ENCODE measurements at regions not wholly inside any gene's neighbourhood (a gene's known extent, or its start where the extent isn't known, plus 50 kb on each side); places are given as distances from the start of the nearest gene placed in this dataset.
"Not testable (repeated sequence)": the region's sequence is repeated elsewhere in the genome, so short reads cannot be mapped to it uniquely, and the experiment has no call there.

DNA sequence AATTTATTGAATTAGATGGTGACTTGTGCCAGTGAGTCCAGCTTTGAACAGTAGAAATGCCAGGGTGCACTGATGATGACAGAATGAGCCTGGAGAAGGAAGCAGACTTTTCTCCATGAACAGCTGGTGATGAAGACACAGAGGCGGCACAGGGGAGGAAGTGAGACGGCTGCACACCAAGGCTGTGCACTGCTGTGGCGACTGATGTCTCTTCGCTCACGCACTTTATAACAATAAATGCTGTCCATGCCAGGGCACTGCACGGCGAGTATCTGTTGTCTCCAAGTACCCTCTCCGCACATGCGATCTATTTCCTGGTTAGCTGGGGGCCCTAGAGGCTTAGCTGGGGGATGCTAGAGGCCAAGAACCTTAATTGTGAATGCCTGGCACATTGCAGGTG, 175.2 kb downstream of the TMEM200C start:
- no peak for DNase-seq (ENCODE audit: low spot score)

DNA sequence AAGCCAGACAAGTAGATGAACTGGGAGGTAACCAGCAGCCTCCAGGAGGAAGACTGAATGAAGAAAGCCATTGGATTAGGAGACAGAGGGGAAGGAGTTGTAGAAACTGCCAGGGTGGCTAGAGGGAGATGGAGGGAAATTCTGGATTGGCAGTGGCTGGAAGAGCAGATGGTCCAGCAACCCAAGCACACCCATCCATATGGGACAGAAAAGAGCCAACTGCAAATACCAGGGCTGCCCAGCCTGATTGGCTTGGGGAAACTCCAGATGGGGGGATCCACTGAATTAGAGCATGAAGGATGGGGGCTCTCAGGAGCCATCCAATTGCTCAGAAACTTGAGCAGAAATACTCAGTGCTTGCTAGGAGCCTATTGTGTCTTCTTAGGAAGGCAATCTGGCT, 173.5 kb upstream of the EPB41L3 start:
- no peak for DNase-seq (ENCODE audit: low spot score)

DNA sequence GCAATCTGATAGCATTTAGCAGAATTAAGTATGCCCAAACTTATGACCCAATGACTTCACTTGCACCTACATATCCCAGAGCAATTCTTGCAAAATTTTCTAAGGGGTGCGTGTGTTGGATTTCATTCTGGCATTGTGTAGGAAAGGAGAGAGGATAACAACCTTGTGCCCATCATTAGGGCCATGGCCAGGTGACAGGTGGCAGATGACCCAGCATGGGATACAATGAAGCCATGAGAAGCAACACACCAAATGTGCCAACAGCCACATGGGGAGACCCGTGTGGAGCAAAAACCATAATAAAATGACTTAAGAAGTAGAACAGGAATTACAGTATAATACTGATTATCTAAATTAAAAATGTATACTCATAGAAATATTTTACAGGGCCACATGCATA, 166.9 kb upstream of the EPB41L3 start:
- no peak for DNase-seq (ENCODE audit: low spot score)

DNA sequence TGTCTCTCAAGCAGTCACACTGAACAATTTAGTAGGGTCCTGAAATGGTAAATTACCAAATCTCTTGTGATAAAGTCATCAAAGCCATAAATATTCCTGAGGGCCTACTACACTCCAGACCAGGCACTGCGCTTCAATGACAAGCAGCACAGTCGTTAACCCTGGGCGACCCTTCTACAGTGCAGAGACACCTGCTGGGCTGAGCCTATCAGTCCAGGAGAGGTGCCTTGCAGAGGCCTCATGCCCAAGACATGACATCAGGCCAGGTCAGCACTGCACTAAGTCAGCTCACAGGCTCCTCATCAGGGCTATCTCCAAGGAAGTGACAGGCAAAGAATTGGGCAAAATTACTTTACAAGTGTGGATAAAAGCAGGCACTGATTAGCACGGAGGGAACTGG, 166.4 kb upstream of the EPB41L3 start:
- DNase-seq (ENCODE audit: low spot score): no peak

DNA sequence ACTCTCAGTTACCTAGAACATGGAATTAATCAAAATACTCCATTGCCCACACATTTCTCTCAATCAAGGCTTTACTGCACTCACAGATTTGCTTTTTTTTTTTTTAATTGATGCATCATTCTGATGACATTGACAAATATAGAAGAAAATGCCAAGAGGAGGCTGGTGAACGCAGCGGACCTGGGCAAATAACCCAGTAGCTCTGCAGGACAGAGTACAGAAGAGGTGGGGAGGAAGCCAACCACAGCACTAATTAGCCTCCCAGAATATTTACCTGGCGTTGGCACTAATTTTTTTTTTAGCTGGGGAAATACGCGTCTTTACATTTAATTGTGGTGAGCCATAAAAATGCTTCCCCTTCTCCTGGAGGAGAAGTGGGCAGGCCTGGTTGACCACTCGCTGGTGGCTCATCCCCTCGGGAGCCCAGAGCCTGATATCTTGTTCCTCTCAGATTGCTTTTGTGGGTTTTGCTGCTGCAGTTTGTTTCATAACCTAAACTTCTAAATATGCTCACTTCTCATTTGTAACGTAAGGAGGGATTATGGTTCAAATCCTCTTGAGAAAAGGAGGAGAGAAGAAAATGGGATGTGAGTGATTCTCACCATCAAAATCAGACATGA, 165.8 kb upstream of the EPB41L3 start:
- DNase-seq (ENCODE audit: low spot score): no peak

DNA sequence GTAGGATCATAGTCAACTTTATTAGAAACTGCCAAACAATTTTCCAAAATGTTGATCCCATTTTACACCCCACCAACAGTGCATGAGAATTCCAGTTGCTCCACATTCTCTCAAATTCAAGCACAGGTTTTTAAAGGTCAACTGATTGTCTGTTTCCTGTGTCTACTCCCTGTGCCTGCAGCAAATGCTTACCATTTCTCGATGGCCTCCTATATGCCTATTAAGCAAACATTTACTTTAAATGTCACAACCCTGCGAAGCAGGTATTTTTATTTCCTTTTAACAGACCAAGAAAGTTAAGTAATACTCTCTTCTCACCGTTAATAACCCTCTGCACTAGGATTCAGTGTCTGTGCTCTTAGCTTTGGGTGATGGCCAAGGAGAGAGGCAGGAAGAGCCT, 163.8 kb upstream of the EPB41L3 start:
- DNase-seq (ENCODE audit: low spot score): no peak

DNA sequence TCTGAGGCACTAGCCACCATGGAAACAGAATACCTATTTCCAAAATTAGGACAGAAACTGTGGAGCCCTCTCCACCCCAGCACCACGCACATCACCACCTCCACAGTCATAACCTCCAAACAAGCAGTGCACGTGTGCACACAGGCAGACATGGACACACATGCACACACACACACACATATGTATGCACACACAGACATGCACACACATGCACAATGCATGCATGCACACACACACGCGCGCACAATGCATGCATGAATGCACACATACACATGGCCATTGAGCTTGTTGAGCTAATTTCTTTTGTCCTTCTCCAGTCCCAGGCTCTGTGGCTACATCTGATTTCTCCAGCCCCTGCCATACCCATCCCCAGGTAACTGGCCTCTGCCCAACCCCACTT, 161.6 kb upstream of the EPB41L3 start:
- no peak for DNase-seq (ENCODE audit: low spot score)

DNA sequence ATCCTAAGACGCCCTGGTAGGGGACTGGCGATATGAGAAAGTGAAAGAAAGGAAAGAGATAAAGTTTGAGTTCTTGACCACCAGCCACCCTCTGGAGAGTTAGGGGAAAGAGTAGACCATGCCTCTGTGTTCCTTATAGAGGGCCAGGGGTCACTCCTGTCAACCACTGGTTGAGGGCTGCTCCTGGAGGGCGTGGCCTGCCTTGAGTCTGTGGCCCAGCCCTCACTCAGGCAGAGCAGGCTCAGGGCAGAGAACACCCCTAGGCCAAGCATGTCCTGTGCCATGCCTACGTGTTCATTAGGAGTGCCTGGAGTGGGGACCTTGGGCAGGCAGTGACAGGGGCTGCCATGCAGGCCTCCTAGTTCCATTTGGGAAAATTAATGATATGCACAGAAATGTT, 161.1 kb upstream of the EPB41L3 start:
- no peak for DNase-seq (ENCODE audit: low spot score)

DNA sequence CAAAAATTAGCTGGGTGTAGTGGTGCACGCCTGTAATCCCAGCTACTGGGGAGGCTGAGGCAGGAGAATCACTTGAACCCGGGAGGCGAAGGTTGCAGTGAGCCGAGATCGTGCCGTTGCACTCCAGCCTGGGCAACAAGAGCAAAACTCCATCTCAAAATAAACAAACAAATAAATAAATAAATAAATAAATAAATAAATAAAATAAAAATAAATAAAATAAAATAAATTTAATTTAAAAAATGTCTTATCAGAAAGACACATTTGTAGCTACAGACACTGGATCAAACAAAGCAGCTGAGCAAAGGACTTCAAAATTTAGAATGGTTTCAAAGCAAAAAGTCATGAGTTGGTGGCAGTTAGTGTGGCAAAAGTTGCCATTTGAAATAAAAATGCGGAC, 158.2 kb upstream of the EPB41L3 start:
- not testable (repeated sequence) for DNase-seq (ENCODE audit: low spot score)

DNA sequence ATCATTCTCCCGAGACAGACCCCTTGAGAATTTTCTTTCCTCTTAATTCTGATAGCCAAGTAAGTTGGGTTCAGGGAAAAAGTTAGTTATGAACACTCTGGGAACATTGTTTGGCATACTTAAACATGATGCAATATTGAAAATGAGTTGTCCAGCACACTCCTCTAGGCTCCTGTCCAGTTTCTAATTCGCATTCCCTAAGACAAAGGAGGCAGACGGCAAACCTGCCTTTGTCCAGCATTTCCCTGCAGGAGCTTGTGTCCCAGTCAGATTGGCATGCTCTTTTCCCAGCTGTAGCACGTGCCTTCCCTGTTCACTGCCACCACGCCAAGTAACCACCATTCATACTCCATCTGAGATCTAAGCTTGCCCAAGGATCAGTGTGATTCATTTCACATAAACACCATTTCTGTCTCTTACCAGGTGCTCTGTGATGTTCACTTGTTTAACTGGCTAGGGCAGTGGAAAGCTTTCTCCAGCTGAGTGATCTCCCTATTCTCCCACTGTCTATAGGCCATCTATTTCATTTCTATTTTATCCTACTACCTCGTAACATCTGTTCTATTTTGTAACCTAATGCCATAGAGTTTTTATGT, 150.0 kb upstream of the EPB41L3 start:
- no peak for DNase-seq (ENCODE audit: low spot score)

DNA sequence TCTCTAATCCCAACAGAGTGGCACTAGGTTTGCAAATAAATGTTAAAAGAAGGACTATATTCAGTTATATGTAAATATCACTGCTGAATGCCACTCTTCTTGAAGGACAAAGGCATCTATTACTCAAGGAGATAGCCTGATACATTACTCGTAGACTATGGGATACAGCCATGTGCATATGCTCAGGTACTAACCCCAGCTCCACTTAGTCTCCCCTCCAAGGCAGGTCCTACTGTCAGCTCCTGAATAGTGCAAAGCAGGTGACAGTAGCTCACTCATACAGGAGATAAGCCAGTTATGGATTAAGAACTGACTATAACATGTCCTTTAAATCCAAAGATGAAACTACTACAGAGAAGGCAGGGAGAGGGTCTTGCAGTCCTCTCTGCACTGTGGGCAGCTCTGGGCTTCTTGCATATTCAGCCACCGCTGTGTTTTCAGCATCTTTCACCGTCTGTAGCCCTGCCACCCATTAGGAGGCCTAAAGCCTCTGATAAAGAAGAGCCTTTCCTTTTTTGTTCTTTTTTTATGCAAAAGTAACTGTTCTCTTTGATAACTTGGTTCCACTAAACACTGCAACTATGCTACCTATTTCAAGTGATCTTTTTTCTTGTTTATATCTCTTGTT, 135.1 kb upstream of the EPB41L3 start:
- DNase-seq (ENCODE audit: low spot score): no peak

DNA sequence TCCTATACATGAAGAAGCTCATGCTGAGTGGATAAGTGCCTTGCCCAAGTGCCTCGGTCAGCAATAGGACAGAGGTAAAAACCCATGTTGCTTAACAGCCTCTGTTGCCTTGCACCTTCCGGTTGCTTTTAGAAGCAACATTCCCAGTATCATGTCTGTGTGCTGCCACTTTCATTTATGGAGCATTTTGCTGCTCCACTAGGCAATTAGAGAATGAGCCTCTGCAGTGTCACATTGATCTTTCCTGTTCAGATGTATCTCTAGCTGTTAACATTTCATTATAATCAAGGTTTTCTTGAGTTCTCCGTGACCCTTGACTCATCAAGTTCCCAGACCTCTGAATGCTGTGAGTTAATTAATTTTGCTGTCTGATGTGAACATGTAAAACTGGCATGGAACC, 134.5 kb upstream of the EPB41L3 start:
- DNase-seq (ENCODE audit: low spot score): no peak

DNA sequence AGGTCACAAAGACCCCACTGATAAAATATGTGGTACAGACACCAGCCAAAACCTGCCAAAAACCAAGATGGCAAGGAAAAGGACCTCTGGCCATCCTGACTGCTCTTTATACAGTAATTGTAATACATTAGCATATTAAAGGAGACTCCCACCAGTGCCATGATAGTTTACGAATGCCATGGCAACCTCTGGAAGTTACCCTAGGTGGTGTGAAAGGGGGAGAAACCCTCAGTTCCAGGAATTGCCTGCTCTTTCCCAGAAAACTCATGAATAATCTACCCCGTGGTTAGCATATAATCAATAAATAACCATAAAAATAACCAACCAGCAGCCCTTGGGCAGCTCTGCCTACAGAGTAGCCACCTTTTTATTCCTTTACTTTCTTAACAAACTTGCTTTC, 129.8 kb upstream of the EPB41L3 start:
- DNase-seq (ENCODE audit: low spot score): no peak

DNA sequence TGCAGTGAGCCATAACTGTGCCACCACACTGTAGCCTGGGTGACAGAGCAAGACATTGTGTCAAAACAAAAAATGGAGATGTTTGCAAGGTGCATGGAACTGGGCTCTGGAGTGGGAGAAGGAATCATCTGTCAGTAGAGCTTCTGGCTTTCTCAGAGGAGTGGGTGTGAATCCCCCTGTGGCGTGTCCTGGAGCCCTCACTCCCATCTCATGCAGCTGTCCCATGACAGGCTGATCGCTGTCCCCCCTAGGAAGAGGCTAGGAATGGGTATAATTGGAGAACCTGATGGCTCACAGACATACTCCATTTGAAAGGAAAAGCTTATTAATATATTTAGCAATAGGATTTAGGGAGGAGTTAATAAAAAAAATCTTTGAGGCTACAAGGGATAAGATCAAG, 125.8 kb upstream of the EPB41L3 start:
- DNase-seq (ENCODE audit: low spot score): no peak

DNA sequence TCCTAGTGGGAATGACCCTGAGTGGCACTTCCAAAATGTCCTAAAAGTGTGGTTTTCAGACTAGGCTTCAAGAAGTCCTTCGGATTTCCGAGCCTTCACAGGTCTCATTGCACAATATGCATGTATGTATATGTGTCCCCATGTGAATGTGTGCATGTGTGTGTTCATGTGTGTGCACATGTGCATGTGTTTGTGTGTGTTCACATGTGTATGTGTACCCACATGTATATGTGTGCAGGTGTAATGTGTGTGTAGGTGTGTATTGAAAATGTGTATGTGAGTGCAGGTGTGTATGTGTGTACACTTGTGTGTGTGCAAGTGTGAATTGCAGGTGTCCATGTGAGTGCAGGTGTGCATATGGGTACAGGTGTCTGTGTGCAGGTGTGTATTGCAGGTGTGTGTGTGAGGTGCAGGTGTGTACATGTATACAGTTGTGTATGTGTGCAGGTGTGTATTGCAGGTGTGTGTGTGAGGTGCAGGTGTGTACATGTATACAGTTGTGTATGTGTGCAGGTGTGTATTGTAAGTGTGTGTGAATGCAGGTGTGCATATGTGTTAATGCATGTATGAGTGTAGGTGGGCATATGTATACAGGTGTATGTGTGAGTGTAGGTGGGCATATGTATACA, 124.4 kb upstream of the EPB41L3 start:
- no peak for DNase-seq (ENCODE audit: low spot score)

DNA sequence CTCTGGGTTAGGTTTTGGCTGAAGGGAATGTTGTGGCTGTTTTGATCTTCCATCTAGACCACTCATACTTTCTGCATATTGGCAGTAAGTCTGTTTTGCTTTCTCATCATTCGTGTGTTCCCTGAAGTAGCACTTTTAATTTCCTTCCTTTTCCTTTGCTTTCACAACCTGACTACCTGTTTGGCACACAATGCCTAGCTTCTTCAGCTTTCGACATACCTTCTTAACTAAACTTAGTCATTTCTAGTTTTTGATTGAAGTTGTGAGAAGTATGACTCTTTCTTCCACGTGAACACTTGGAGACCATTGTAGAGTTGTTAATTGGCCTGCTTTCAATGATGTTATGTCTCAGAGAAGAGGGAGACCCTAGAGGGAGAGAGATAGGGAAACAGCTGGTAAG, 123.6 kb upstream of the EPB41L3 start:
- no peak for DNase-seq (ENCODE audit: low spot score)

DNA sequence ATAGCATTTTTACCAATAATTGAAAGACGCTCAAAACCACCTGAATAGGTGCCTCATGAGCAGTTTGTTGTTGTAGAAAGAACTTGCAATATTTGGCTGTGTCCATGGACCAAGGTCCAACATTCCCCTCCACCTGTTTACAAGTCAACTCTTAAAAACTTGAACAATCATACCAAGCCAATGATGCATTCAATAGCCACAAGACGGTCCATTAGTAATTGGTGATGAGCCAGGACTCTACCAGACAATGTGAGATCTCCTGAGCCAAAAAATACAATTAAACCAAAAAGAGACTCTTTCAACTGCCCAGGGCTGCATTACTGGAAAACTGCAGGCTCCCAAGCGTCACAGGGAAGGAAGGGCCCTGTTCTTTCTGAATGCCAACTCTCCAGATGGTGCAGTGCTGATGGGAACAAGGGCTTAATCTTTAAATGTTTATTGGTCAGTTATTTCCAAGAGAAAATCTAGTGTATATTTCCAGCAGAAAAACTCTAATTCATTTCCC, 118.8 kb upstream of the EPB41L3 start:
- DNase-seq (ENCODE audit: low spot score): no peak

DNA sequence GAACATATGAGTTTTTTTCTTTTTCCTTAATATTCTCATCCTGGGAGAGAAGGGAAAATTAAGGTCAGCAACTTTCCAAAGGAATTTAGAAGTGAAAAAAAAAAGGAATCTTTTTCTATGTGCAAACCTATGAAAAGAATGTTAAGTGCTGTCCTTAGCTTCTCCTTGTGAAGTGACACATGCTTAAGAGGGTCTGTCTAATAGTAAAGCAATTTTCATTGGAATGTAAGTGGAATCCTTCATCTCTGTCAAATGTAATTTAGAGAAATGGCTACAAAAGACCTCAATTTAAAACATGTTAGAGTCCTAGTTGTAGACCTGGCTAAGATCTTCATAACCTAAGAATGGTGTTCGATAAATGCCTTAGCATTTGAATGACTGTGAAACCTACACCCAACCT, 117.4 kb upstream of the EPB41L3 start:
- DNase-seq (ENCODE audit: low spot score): no peak

DNA sequence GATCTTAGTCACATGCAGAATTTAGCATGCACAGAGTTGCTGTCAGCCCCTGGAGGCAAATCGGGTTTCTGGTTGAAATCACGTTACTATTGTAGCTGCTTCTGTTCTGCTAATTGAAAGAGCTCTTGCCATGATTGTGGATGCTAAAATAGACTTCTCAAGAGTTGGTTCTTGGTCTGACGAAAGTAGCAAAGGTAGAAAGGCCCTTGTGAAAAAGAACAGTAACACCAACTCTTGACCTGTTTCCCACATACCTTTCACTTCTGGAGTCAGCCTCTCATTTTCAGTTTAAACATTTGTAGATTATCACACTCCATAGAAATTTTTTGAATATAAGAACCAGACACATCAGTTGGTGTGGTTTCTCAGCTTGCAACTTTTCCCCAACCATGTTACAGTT, 110.0 kb upstream of the EPB41L3 start:
- DNase-seq (ENCODE audit: low spot score): no peak

DNA sequence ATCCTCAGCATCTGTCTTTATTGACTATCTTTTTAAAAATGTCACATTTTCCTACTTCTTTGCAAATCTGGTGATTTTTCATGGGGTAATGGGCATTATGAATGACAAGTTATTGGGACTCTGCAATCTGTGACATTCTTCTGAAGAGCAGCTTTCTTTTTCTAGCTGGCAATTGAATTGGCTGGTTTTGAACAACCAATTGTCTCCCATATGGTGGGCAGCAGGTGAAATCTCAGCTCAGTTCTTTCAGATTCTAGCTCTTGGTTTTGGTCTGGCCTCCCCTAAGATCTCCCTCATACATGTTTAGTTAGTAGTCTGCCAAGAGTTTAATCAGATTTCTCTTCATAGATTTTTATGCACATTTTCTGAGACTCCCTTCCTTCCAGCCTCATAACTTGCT, 107.9 kb upstream of the EPB41L3 start:
- DNase-seq (ENCODE audit: low spot score): no peak

DNA sequence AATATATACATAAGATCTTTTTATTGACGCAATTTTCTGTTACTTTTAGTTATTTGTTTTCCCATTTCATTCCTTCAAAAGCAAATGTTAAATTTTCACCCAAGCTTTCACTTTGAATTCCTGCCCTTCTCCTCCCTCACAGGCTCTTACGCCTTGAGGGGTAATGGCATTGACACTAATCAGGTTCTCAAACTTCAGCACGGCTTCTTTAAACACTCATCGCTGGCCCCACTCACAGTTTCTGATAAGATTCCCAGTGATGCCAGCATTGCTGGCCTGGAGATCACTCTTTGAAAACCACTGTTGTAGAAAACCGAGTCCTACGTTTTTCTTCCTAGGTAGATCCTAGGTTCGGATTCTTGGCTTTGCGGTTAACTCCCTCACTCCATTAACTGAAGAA, 105.6 kb upstream of the EPB41L3 start:
- DNase-seq (ENCODE audit: low spot score): no peak

DNA sequence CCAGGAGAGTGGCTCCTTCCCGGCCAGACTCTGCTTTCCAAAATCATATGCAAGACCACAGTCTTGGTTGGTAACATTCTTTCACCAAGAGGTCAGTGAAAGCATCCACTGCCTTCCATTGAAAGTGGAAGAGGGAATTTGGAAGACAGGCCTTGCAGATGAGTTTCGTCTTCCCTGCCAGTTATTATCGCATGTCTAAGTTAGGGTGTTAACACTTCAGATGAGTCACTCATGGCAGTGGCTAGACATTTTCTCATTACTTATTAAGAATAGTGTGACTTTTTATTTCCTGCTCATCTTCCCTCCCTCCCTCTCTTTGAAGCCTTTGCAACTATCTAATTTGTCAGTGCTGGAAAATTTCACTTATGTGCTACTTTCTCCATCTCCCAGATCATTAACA, 102.9 kb upstream of the EPB41L3 start:
- no peak for DNase-seq (ENCODE audit: low spot score)

DNA sequence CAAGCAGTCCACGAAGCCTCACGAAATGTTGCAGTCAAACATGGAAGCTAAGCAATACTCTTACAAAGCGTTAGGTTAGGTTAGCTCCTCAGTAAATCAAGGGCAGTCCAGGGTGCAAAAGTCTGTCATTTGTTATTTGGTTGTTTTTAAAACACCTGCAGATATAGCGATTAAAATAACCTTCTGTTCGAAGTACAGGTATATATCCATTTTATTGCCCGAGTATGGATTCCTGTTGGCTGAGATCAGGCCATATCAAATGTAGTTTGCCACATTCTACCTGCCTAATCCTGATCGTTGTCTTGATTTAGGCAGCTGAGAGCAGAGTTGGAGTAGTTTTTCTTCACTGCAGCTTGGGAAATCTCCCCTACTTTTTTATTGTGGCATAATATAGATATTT, 99.5 kb upstream of the EPB41L3 start:
- no peak for DNase-seq (ENCODE audit: low spot score)
